ENCODE measurements at regions not wholly inside any gene's neighbourhood (a gene's known extent, or its start where the extent isn't known, plus 50 kb on each side); places are given as distances from the start of the nearest gene placed in this dataset.
A peak's percentile ranks its signal among the peaks of the same experiment; 100 is the strongest.

DNA sequence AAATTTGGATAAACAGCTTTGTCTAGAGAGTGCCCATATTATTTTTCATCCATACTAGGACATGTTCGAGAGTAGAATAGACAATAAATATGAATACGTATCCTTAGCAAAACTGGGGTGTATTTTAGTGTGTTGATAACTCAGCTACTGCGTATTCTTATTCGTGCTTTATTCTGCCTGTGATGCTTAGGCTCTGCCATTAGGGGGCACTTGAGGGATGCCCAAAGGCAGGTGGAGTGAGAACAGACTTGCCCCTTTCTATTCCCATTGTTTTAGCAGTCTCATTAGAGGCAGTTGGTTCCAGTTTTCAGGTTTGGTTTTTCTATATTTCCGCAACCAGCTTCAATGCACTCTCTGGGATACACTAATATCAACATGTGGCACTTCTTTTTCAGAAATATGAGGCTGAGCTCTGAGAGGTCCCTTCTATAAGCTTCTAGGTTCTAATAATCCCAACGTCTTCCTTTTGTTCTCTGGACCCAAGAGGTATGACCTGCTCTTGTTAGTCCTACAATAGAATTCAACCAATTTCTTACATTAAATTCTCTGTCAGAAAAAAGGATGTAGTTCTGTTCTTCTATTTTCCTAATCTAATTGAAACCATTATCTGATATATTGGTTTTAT is 985.7 kb upstream of the FBXO33 start:
- H3K4me3 ChIP-seq (replicated peaks in 1 of 4; ENCODE audit: control extremely low read depth in 1 of 4, insufficient read depth in 1 of 4, low read depth in 3 of 4, low read length in 4 of 4) = no peak overlapping the region
- H4K20me1 ChIP-seq (ENCODE audit: control insufficient read depth, extremely low read depth, insufficient read depth, low read length) = no peaks in the 10 kb centered on the region
- H3K9me3 ChIP-seq (ENCODE audit: control insufficient read depth, insufficient read depth, low read depth, low read length) = no peaks in the 10 kb centered on the region
- no peak overlapping the region for H3K9ac ChIP-seq (ENCODE audit: insufficient read depth, low read length)
- DNase-seq (ENCODE audit: low read depth in 2 of 2) = peak in 1 of 2 donors; percentile 4
- no peaks in the 10 kb centered on the region for H3K36me3 ChIP-seq (ENCODE audit: control insufficient read depth, insufficient read depth, low read length)
- no peaks in the 10 kb centered on the region for H3K79me2 ChIP-seq (ENCODE audit: control insufficient read depth, insufficient read depth, low read length)
- H2AFZ ChIP-seq (ENCODE audit: low read length) = no peak overlapping the region
- H3K4me2 ChIP-seq (ENCODE audit: extremely low read depth, insufficient read depth, low read length) = no peak overlapping the region
- no peaks in the 10 kb centered on the region for H3K27me3 ChIP-seq (ENCODE audit: control insufficient read depth, insufficient read depth, low read length)
- no peak overlapping the region for H3K27ac ChIP-seq (ENCODE audit: insufficient read depth, low read length)
- TF ChIP-seq, protein P1, sequence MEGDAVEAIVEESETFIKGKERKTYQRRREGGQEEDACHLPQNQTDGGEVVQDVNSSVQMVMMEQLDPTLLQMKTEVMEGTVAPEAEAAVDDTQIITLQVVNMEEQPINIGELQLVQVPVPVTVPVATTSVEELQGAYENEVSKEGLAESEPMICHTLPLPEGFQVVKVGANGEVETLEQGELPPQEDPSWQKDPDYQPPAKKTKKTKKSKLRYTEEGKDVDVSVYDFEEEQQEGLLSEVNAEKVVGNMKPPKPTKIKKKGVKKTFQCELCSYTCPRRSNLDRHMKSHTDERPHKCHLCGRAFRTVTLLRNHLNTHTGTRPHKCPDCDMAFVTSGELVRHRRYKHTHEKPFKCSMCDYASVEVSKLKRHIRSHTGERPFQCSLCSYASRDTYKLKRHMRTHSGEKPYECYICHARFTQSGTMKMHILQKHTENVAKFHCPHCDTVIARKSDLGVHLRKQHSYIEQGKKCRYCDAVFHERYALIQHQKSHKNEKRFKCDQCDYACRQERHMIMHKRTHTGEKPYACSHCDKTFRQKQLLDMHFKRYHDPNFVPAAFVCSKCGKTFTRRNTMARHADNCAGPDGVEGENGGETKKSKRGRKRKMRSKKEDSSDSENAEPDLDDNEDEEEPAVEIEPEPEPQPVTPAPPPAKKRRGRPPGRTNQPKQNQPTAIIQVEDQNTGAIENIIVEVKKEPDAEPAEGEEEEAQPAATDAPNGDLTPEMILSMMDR (conservative IDR thresholded peaks at IDR 0.05 in 1 of 2, IDR thresholded peaks at IDR 0.05 in 1 of 2; ENCODE audit: low read depth in 1 of 2, low read length in 2 of 2) = peak in 1 of 2 donors; percentile 6
- TF ChIP-seq EZH2 (IDR thresholded peaks at IDR 0.05; ENCODE audit: low read length, missing control alignments) = no peak
- H3K4me1 ChIP-seq (ENCODE audit: control insufficient read depth, extremely low read depth, insufficient read depth, low read length) = no peaks in the 10 kb centered on the region

DNA sequence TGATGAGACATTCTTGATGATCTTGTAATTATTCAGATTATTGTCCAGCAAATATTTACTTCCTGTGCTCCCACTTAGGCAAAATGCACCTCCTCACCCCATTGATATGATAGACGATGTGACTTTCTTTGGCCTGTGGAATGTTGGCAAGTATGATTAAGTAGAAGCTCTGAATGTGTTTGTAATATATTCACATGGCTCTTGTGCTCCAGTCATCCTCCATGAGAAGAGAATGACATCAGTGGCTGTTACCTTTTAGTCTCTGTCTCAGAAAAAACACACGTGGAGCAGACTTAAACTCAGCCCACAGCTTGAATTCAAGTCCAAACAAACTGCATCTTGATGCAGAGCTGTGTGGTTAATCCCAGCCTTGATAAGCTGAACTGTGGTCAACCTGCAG is 984.3 kb upstream of the FBXO33 start:
- H3K4me3 ChIP-seq (replicated peaks in 1 of 4; ENCODE audit: control extremely low read depth in 1 of 4, insufficient read depth in 1 of 4, low read depth in 3 of 4, low read length in 4 of 4) = no peak overlapping the region
- no peaks in the 10 kb centered on the region for H3K27me3 ChIP-seq (ENCODE audit: control insufficient read depth, insufficient read depth, low read length)
- H2AFZ ChIP-seq (ENCODE audit: low read length) = no peak overlapping the region
- H3K36me3 ChIP-seq (ENCODE audit: control insufficient read depth, insufficient read depth, low read length) = no peaks in the 10 kb centered on the region
- H3K4me1 ChIP-seq (ENCODE audit: control insufficient read depth, extremely low read depth, insufficient read depth, low read length) = no peaks in the 10 kb centered on the region
- TF ChIP-seq EZH2 (IDR thresholded peaks at IDR 0.05; ENCODE audit: low read length, missing control alignments) = no peak
- TF ChIP-seq, protein P1 (conservative IDR thresholded peaks at IDR 0.05 in 1 of 2, IDR thresholded peaks at IDR 0.05 in 1 of 2; ENCODE audit: low read depth in 1 of 2, low read length in 2 of 2) = no peak
- no peaks in the 10 kb centered on the region for H3K79me2 ChIP-seq (ENCODE audit: control insufficient read depth, insufficient read depth, low read length)
- H3K9ac ChIP-seq (ENCODE audit: insufficient read depth, low read length) = no peak overlapping the region
- H3K4me2 ChIP-seq (ENCODE audit: extremely low read depth, insufficient read depth, low read length) = no peak overlapping the region
- H3K9me3 ChIP-seq (ENCODE audit: control insufficient read depth, insufficient read depth, low read depth, low read length) = no peaks in the 10 kb centered on the region
- H3K27ac ChIP-seq (ENCODE audit: insufficient read depth, low read length) = no peak overlapping the region
- no peaks in the 10 kb centered on the region for H4K20me1 ChIP-seq (ENCODE audit: control insufficient read depth, extremely low read depth, insufficient read depth, low read length)
- peak in 1 of 2 donors; percentile 8 for DNase-seq (ENCODE audit: low read depth in 2 of 2)

DNA sequence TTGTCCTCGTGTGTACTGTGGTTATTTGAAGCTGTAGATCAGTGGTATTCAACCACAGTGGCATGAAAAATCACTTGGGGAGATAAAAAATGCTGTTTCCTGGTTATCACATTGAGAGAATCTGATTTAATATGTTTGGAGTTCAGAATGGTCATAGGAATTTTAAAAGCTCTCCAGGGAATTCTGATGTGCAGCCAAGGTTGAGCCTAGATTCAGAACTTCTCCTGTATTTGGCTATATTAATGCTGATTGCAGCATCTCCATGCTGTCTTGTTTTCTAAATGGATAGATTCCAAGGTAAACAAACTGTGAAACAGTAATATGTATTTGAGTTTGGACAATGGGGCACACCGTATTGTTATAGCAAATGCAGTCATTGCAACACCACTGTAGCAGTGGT is 982.2 kb upstream of the FBXO33 start:
- no peak overlapping the region for H2AFZ ChIP-seq (ENCODE audit: low read length)
- peak in 1 of 2 donors; percentile 22 for DNase-seq (ENCODE audit: low read depth in 2 of 2)
- no peak overlapping the region for H3K9ac ChIP-seq (ENCODE audit: insufficient read depth, low read length)
- no peaks in the 10 kb centered on the region for H3K36me3 ChIP-seq (ENCODE audit: control insufficient read depth, insufficient read depth, low read length)
- TF ChIP-seq, protein P1 (conservative IDR thresholded peaks at IDR 0.05 in 1 of 2, IDR thresholded peaks at IDR 0.05 in 1 of 2; ENCODE audit: low read depth in 1 of 2, low read length in 2 of 2) = no peak
- TF ChIP-seq EZH2 (IDR thresholded peaks at IDR 0.05; ENCODE audit: low read length, missing control alignments) = no peak
- no peak overlapping the region for H3K4me3 ChIP-seq (replicated peaks in 1 of 4; ENCODE audit: control extremely low read depth in 1 of 4, insufficient read depth in 1 of 4, low read depth in 3 of 4, low read length in 4 of 4)
- no peaks in the 10 kb centered on the region for H3K27me3 ChIP-seq (ENCODE audit: control insufficient read depth, insufficient read depth, low read length)
- no peaks in the 10 kb centered on the region for H3K79me2 ChIP-seq (ENCODE audit: control insufficient read depth, insufficient read depth, low read length)
- no peaks in the 10 kb centered on the region for H4K20me1 ChIP-seq (ENCODE audit: control insufficient read depth, extremely low read depth, insufficient read depth, low read length)
- no peak overlapping the region for H3K4me2 ChIP-seq (ENCODE audit: extremely low read depth, insufficient read depth, low read length)
- no peaks in the 10 kb centered on the region for H3K4me1 ChIP-seq (ENCODE audit: control insufficient read depth, extremely low read depth, insufficient read depth, low read length)
- no peak overlapping the region for H3K27ac ChIP-seq (ENCODE audit: insufficient read depth, low read length)
- H3K9me3 ChIP-seq (ENCODE audit: control insufficient read depth, insufficient read depth, low read depth, low read length) = no peaks in the 10 kb centered on the region

Measured in fibroblast of lung (primary cell).